Endothelial cell of umbilical vein (primary cell): ENCODE measurements at regions not wholly inside any gene's neighbourhood (a gene's known extent, or its start where the extent isn't known, plus 50 kb on each side); places are given as distances from the start of the nearest gene placed in this dataset.

Experiments used
- BruUV-seq: library from RNA; stranded (reverse); fragments of 400-500 nt; replicated peaks from 2 replicates; lab custom pipeline; 2021; lab: Mats Ljungman, UMichigan
- CTCF ChIA-PET: fragments of 300-600, 350-600 bp; sonication (Branson Sonifier 250); formaldehyde crosslinking; loops from one replicate; lab custom pipeline; 2021; ENCODE audit warnings: antibody characterized with exemption, inconsistent platforms; lab: Charles Lee
- POLR2A ChIA-PET: fragments of 300-600, 350-600 bp; sonication (Branson Sonifier 250); formaldehyde crosslinking; loops from one replicate; lab custom pipeline; 2021; ENCODE audit warnings: antibody characterized with exemption, inconsistent platforms; lab: Charles Lee
- DNase-seq: peaks from one replicate; pipeline ENCODE4 v3.0.0-alpha.2; 2011; ENCODE audit warnings: low read depth, low spot score
- FAIRE-seq: peaks from 2 replicates; lab custom pipeline; 2011; peaks lifted over from hg19 to GRCh38; lab: Jason Lieb, UNC
- H2AFZ ChIP-seq: 2 replicates; pipeline ENCODE4 v1.6.0; 2012; ENCODE audit warnings: low read depth, low read length, control low read depth, inconsistent platforms
- H3K27ac ChIP-seq: 2 replicates; pipeline ENCODE4 v1.5.1; 2011; ENCODE audit warnings: low read depth, mild to moderate bottlenecking, control low read depth, low read length, moderate library complexity; ENCODE audit not compliant: insufficient read depth
- H3K27me3 ChIP-seq, 2 experiments: 2 replicates each; pipeline versions ENCODE4 v1.6.0 to v1.6.1; 2011; ENCODE audit warnings: low read length in 2 of 2, mixed read lengths in 1 of 2; ENCODE audit not compliant: control insufficient read depth in 2 of 2, insufficient read depth in 2 of 2
- H3K36me3 ChIP-seq, 2 experiments: 2 replicates in 1 of 2; 3 replicates in 1 of 2; pipeline ENCODE4 v1.5.1; 2011; ENCODE audit warnings: low read length in 2 of 2, mild to moderate bottlenecking in 1 of 2, moderate library complexity in 1 of 2; ENCODE audit not compliant: control insufficient read depth in 2 of 2, insufficient read depth in 2 of 2; ENCODE audit errors: extremely low read depth in 1 of 2
- H3K4me1 ChIP-seq: 3 replicates; pipeline ENCODE4 v1.5.1; 2011; ENCODE audit warnings: mild to moderate bottlenecking, low read length; ENCODE audit not compliant: control insufficient read depth, insufficient read depth; ENCODE audit errors: extremely low read depth
- H3K4me2 ChIP-seq: 2 replicates; pipeline ENCODE4 v1.6.1; 2011; ENCODE audit warnings: low read length, control low read depth, mixed read lengths; ENCODE audit not compliant: insufficient read depth
- H3K4me3 ChIP-seq, 3 experiments: fragments of 200-600 bp in 1 of 3; sonication (generic), shearing (Covaris generic) in 1 of 3; replicated peaks in 1 of 3; 2 replicates each; pipeline ENCODE4 v1.5.1; 2011 to 2016; ENCODE audit warnings: control low read depth in 3 of 3, low read length in 3 of 3, mild to moderate bottlenecking in 2 of 3, inconsistent platforms in 1 of 3, low read depth in 1 of 3, moderate library complexity in 1 of 3; ENCODE audit not compliant: insufficient read depth in 1 of 3
- H3K79me2 ChIP-seq: 2 replicates; pipeline ENCODE4 v1.6.0; 2012; ENCODE audit warnings: low read length, inconsistent platforms; ENCODE audit not compliant: control insufficient read depth, insufficient read depth
- H3K9ac ChIP-seq: replicated peaks from 2 replicates; pipeline ENCODE3; 2011; ENCODE audit warnings: low read length, control low read depth; ENCODE audit not compliant: insufficient read depth; ENCODE audit errors: extremely low read depth
- H3K9me1 ChIP-seq: replicated peaks from 3 replicates; pipeline ENCODE4 v1.6.0; 2011; ENCODE audit warnings: mild to moderate bottlenecking, low read length; ENCODE audit not compliant: control insufficient read depth, insufficient read depth; ENCODE audit errors: extremely low read depth
- H3K9me3 ChIP-seq: replicated peaks from 2 replicates; pipeline ENCODE4 v1.5.1; 2012; ENCODE audit warnings: low read length, inconsistent platforms; ENCODE audit not compliant: control insufficient read depth, insufficient read depth
- H4K20me1 ChIP-seq: replicated peaks from 2 replicates; pipeline ENCODE3; 2011; ENCODE audit warnings: mild to moderate bottlenecking, low read length; ENCODE audit not compliant: control insufficient read depth, insufficient read depth; ENCODE audit errors: extremely low read depth
- CTCF ChIP-seq, 2 donors: IDR thresholded peaks; 1 replicate in 1 of 2; 2 replicates in 1 of 2; pipeline ENCODE4 v1.5.1; 2011; ENCODE audit warnings: low read length in 2 of 2, mild to moderate bottlenecking in 2 of 2, moderate library complexity in 2 of 2, control low read depth in 1 of 2, inconsistent platforms in 1 of 2, low read depth in 1 of 2; ENCODE audit not compliant: insufficient read depth in 1 of 2; ENCODE audit errors: extremely low read depth in 1 of 2
- EZH2 ChIP-seq: IDR thresholded peaks from 2 replicates; pipeline ENCODE4 v1.6.1; 2012; ENCODE audit warnings: borderline replicate concordance, low read depth, mild to moderate bottlenecking, moderate library complexity, low read length, inconsistent platforms; ENCODE audit not compliant: severe bottlenecking
- FOS ChIP-seq: IDR thresholded peaks from 2 replicates; pipeline ENCODE4 v1.6.1; 2011; ENCODE audit warnings: mild to moderate bottlenecking, low read length, moderate library complexity, borderline replicate concordance; ENCODE audit not compliant: insufficient read depth
- GATA2 ChIP-seq: IDR thresholded peaks from 2 replicates; pipeline ENCODE4 v1.7.0; 2011; ENCODE audit warnings: low read depth, mild to moderate bottlenecking, moderate library complexity, mixed read lengths, low read length; ENCODE audit not compliant: insufficient read length, insufficient read depth
- JUN ChIP-seq: IDR thresholded peaks from 2 replicates; pipeline ENCODE4 v1.6.1; 2011; ENCODE audit warnings: borderline replicate concordance, low read depth; ENCODE audit not compliant: insufficient read length, insufficient read depth
- MAX ChIP-seq: IDR thresholded peaks from 2 replicates; pipeline ENCODE4 v1.6.1; 2011; ENCODE audit not compliant: insufficient read depth, insufficient read length
- MYC ChIP-seq: IDR thresholded peaks from one replicate; pipeline ENCODE4 v1.6.1; 2011; ENCODE audit warnings: mild to moderate bottlenecking, low read depth, low read length
- POLR2A ChIP-seq: IDR thresholded peaks from 2 replicates; pipeline ENCODE4 v1.6.1; 2012; ENCODE audit warnings: low read depth, mild to moderate bottlenecking, control low read depth, low read length
- POLR2AphosphoS5 ChIP-seq: IDR thresholded peaks from 2 replicates; pipeline ENCODE4 v1.6.1; 2012; ENCODE audit warnings: low read depth, mild to moderate bottlenecking, control low read depth, low read length, moderate library complexity; ENCODE audit not compliant: insufficient read depth
- dilution Hi-C: fragments of 300-500 bp; cut with MboI; formaldehyde crosslinking; loops from one replicate; pipeline ENCODE4 v1.15.0; 2019; ENCODE audit warnings: low sequenced_read_pairs; ENCODE audit not compliant: extremely low pct_ligation_motif_present
- intact Hi-C: fragments of 100-400 bp; cut with micrococcal nuclease; formaldehyde crosslinking; loops from one replicate; pipeline ENCODE4 v1.10.0; 2022

GRCh38 chr10:113228530-113228929 lies 278.5 kb downstream of the TCF7L2 start:
- H3K4me2 ChIP-seq = no peak overlapping the region
- TF ChIP-seq JUN (no peak), POLR2AphosphoS5 (no peak), CTCF (IDR thresholded peaks at IDR 0.05; ENCODE audit: extremely low read depth in 1 of 2, insufficient read depth in 1 of 2, low read depth in 1 of 2, low read length in 2 of 2) (no peak), MAX (no peak), POLR2A (no peak), GATA2 (no peak), FOS (no peak), MYC (no peak), EZH2 (no peak)
- intact Hi-C loops (no loop called here), dilution Hi-C loops (no loop called here)
- no peaks in the 10 kb centered on the region for H3K9me1 ChIP-seq
- DNase-seq (no peak), FAIRE-seq (no peak)
- no TSS peak for BruUV-seq
- ChIA-PET POLR2A (no interaction called here), CTCF (interaction anchor here (0.6 to 0.8 kb wide), 2 partner anchors 13 to 224 kb away, joined by 3 read pairs; no protein-coding TSS in a partner anchor)
- H2AFZ ChIP-seq = no peak overlapping the region
- no peaks in the 10 kb centered on the region for H3K9me3 ChIP-seq
- H3K4me1 ChIP-seq = no peaks in the 10 kb centered on the region
- H3K9ac ChIP-seq = no peak overlapping the region
- H3K36me3 ChIP-seq = no peaks in the 10 kb centered on the region
- no peaks in the 10 kb centered on the region for H4K20me1 ChIP-seq
- no peaks in the 10 kb centered on the region for H3K27me3 ChIP-seq
- H3K27ac ChIP-seq = no peak overlapping the region
- no peaks in the 10 kb centered on the region for H3K79me2 ChIP-seq
- H3K4me3 ChIP-seq = no peak overlapping the region
